Colon (tissue), 2 donors: ENCODE measurements at regions not wholly inside any gene's neighbourhood (a gene's known extent, or its start where the extent isn't known, plus 50 kb on each side); places are given as distances from the start of the nearest gene placed in this dataset.

ENCODE experiments used
- FAIRE-seq: peaks from 2 replicates; lab custom pipeline; 2012; peaks lifted over from hg19 to GRCh38; lab: Jason Lieb, UNC
- donor health status: control.
- donor health status: control.

DNA sequence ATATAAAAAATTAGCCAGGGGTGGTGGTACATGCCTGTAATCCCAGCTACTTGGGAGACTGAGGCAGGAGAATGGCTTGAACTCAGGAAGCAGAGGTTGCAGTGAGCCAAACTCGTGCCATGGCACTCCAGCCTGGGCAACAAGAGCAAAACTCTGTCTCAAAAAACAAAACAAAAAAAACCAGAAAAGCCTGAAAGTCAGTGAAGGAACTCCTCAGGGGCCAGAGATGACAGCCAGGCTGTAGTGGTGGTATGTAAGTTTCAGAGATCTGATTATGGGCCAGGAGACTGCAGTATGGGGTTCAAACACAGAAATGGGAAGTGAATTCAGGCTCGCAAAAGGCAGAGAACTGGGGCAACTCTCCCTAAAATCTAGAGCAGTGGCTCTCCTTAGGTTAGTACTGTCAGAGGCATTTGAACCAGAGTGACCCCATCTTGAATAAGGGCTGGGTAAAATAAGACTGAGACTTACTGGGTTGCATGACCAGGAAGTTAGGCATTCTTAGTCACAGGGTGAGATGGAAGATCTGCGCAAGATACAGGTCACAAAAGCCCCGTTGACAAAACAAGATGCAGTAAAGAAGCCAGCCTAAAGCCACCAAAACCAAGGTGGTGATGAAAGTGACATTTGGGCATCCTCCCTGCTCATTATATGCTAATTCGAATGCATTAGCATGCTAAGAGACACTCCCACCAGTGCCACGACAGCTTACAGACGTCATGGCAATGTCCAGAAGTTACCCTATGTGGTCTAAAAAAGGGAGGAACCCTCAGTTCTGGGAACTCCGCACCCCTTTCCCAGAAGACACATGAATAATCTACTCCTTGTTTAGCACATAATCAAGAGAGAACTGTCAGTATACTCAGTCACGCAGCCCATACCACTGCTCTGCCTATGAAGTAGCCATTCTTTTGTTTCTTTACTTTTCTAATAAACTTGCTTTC is 120.2 kb upstream of the XYLT1 start:
- FAIRE-seq = no peak

DNA sequence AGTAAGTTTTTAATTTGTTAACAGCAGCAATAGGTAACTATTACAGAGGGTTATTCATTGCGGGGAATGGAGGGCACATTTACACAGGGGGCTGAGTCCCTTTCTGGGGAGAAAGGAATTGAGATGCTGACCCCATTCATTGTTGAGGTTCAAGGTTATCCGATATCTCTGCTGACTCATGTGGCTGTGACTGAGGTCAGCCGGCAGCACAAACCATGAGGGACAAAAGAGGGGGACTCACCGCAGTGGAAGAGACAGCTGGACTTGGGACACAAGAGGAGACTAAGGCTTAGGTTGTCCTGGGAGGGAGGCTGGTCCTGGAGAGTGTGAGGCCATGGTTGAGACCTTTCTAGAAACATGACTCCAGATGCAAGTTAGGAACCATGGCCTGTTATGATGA is 119.1 kb upstream of the XYLT1 start:
- FAIRE-seq = no peak

DNA sequence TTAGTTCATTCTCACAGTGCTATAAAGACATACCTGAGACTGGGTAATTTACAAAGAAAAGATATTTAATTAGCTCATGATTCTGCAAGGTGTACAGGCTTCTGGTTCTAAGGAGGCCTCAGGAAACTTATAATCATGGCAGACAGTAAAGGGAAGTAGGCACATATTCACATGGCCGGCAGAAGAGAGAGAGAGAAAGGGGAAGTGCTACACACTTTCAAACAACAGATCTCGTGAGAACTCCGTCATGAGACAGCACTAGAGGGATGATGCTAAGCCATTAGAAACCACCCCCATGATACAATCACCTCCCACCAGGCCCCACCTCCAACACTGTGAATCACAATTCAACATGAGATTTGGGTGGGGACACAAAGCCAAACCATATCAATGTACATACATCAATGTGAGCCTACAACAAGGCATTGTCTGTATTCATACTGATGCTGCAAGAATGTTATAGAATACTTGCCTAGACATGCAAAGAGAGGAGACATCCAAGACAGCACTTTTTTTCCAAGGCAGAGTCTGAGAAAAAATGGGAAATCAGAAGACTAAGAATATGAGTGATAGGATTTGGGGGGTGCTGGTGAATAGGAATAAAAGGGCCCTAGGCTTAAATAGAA is 114.8 kb upstream of the XYLT1 start:
- FAIRE-seq = no peak

DNA sequence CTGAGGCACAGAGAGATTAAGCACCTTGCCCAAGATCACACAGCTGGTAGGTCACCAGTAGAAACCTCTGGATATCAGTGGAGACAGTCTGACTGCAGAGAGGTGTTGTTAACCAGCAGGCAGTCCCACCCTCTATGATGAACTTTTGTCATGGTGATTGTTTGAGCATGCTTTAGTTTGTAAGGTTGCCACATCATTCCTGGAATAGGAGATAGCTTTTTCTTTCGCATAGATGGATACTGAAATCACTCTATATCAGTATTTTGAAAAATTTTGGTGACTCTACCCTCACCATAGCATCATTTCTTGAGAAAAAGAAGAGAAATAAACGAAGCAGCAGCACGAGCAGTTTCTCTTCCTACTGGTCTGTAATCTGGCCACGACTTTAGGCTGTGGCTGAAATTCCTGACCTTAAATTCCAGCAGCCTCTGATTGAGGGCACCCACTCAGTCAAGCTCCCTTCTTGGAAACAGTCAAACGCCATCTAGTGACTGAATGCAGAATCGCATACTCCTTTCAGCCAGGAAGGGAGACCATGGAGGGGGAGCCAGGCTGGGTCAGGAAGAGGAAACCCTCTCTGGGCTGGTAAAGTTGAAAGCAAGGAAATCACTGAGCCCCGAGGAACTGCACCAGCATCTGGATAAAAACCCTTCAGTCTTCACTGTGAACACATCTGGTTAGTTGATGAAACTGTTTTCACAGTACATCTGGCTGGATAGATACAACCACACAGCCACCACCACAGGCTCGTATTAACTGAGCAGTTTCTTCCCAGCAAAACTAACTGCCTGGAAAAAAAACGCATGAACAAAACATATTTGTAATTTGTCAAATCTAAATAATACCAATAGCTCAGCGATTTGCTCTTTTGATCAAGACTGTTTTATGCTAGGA is 108.5 kb upstream of the XYLT1 start:
- FAIRE-seq = no peak

DNA sequence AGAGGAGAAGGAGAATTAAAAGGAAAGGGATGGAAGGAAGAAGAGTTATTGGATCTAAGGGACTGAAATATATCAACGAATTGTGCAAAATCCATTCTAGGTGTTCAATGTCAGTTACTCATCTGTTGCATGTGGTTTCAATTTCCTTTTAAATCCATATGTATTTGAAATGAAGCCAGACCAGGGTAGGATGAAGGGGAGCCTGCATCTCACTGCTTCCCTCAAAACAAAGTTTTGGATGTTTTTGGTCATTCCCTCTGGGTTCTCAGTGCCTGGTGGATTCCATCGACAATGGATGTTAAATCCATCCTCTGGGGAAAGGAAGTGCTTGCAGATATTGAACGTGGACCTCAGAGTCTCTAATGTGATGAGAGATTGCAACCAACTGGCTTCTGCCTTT is 103.5 kb upstream of the XYLT1 start:
- no peak for FAIRE-seq

DNA sequence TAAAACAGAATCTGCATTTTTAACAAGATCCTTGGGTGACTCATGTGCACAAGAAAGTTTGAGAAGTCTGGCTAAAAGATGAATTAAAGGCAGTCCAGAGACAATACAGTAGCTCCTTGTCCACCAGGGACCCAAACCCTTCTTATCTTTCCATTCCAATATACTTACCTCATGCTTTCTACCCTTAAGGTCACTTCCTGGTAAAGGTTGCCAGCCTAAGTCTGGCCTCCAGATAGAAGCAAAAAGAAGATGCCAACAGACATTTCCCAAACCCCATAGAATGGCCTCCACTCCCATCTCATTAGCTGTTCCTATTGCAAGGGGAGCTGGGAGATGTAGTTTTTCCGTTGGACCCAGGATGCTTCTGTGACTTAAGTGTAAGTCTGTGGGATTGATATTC is 101.4 kb upstream of the XYLT1 start:
- no peak for FAIRE-seq

DNA sequence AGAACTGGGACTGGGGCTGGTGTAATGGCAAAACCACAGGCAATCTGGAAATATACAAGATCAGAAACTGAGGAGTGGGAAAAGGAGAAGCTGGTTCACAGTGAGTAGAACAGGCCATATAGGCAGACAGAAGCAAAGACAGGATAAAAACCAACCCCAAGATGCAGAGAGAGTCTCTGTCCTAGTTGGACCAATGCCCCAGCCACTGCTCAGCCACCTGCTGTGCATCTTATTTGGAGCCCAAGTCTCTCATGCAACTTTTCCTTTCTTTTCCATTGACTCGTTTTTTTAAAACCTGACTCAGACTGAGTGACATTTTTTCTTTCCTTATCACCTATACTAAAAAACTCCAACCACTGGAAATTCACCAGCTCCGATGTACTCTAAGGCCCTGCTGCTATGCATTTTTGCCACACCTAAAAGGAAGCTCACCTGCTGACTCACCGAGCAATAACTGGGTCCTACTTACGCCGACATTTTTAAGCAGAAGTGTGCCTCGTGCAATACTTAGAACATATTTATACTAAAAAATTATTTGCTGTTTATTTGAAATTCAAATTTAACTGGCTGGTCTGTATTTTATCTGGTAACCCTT is 100.8 kb upstream of the XYLT1 start:
- FAIRE-seq = no peak

DNA sequence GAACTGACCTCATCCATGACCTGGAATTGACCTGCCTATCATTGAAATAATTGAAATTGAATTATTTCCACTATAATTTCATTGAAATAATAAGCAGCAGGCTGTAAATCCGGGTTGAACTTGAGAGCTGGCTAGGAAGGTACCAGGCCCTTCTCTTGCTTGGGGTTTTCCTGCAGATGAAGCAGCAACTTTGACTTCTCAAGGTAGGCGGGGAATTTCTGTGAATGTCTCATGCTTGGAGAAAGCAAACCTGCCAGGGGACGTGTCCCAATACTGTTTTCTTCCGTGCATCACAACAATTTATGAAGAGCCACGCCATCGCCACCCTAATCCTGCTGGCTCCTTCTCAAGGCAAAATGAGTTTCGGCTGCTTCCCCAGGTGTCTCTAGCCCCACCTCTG is 97.5 kb upstream of the XYLT1 start:
- no peak for FAIRE-seq

DNA sequence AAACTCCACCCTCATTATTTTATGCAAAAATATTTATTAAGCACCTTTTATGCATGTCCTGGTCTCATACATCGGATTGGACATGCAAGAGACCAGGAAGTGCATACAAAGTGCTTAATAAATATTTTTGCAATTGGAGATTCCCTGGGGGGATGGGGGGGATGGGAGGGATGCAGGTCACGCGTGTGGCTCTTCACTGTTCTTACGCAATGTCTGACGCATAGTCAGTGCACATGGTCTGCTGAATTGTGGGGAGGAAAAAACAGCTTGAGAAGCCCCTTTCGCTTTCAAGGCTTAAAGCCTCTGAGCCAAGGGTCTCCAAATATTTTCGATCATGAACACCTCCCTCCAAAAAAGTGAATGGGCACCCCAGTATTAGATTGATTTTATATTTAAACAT is 96.7 kb upstream of the XYLT1 start:
- no peak for FAIRE-seq

DNA sequence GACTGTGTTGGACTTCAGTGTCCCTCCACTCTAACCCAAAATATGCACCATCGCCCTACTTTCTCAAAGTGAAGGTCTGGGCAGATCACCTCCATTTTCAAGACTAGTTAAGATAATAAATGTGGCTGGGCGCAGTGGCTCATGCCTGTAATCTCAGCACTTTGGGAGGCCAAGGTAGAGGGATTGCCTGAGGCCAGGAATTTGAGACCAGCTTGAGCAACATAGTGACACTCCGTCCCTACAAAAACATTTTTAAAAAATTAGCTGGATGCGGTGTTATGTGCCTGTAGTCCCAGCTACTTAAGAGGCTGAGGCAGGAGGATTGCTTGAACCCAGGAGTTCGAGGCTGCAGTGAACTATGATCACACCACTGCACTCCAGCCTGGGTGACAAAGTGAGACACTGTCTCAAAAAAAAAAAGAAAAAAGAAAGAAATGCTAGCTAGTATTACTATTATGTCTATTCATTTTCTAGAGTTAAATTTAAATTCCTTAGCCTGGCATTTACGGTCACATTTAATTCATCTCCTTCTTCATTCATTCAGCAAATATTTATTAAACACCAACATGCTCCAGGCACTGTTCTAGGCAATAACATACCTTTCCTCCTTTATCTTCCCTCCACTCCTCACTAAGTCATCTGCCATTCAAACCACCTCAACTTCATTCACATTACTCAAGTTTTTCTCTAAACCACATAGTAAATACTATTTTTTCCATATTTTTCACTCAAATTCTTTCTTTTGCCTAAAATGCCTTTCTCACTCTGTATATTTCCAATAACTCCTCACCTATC is 96.1 kb upstream of the XYLT1 start:
- no peak for FAIRE-seq

DNA sequence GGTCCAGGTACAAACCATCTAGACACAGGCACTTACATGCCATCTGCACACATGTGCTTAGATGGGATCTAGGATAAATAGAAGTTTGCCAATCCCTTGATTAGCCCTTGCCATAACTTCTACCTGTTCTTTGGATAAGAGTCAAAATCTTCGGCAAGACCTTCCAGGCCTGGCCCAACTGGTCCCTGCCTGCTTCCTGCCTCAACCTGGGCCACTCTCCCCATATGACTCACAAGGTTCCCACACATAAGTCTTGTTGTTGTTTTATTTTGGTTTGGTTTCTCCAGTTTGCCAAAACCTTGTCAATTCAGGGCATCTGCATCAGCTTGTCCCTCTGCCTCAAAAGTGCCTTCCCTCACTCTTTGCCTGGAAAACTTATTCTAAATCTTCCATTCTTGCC is 95.3 kb upstream of the XYLT1 start:
- no peak for FAIRE-seq

DNA sequence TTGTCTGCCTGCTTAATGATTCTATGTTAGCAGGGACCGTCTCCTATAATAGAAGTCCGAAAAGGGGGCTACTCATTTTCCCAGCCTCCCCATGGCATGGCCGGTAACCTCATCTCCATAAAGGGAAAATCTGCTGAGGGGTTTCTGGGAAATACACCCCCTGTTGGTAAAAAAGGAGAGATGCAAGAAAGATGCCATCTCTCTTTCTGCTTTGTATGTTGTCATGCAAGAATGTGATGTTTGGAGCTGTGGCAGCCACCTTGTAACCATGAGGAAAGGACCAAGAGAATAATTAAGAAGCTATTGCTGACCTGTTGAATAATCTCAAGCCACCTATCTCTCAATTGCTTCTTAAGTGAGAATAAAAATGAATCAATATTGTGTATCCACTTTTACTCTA is 94.8 kb upstream of the XYLT1 start:
- no peak for FAIRE-seq

DNA sequence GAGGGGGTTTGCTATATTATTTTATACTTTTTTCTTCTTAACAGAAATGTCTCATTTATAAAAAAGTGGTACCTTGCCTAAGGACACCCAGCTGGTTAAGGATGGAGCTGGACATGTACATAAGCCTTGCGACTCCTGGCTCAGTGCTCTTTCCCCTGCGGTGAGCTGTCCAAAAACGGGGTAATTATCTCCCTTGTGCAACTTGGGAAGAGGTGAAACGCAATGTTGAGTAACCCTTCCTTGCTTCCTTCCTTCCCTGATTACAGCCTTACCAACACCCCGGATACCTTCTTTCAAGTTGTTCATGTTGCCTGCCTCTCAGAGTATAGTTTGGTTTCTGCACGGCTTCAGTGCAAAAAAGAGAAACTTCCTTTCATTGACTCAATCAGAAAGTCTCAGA is 94.1 kb upstream of the XYLT1 start:
- FAIRE-seq = no peak

DNA sequence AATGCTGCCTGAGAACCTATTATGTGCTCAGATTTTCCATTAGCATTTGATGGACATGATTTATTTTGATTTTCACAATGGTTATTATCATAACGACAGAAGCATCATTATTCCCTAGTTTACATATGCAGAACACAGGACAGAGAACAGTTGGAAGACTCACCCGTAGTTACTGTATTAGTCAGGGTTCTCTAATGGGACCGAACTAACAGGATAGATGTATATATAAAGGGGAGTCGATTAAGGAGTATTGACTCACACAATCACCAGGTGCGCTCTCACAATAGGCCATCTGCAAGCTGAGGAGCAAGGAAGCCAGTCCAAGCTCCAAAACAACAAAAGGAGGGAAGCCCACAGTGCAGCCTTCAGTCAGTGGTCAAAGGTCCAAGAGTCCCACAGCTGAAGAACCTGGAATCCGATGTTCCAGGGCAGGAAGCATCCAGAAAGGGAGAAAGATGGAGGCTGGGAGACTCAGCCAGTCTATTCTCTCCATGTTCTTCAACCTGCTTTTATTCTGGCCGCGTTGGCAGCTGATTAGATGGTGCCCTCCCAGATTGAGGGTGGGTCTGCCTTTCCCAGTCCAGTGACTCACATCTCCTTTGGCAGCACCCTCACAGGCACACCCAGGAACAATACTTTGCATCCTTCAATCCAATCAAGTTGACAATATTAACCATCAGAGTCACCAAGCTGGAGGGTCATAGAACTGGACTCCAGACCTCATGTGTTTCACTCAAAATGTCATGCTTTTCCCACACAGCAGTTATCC is 92.7 kb upstream of the XYLT1 start:
- FAIRE-seq = no peak

DNA sequence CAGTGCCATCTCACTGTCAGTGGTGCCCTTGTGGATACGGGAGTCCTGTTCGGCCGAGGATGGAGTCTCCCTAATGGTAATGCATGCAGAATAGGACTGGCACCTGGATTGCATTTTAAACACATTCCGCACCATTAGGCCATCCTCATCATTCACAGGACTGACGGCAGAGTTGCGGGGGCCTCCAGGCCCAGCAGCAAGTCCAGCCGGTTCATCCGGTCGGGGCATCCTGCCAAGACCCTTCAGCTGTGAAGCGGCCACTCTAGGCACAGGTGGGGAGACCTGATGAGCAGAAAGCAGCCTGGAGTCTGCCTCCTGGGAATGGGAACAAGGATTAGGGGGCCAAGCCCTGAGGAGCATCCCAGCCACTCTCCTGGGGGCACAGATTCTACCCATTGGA is 90.3 kb upstream of the XYLT1 start:
- no peak for FAIRE-seq

DNA sequence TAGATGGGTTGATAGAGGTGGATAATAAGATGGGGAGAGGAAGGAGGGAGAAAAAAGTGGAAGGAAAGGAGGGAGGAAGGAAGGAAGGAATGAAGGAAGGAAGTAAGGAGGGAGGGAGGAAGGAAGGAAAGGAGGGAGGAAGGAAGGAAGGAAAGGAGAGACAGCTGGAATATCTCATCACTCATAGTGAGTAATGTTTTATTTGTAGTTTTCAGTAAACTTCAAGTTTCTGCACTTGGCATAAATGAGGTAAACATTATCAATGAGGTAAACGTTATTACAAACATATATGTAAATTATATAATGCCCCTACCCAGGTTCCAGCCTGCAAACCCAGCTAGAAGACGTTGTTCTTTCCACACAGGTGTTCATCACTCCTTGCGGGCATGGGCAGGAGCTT is 89.8 kb upstream of the XYLT1 start:
- FAIRE-seq = no peak

DNA sequence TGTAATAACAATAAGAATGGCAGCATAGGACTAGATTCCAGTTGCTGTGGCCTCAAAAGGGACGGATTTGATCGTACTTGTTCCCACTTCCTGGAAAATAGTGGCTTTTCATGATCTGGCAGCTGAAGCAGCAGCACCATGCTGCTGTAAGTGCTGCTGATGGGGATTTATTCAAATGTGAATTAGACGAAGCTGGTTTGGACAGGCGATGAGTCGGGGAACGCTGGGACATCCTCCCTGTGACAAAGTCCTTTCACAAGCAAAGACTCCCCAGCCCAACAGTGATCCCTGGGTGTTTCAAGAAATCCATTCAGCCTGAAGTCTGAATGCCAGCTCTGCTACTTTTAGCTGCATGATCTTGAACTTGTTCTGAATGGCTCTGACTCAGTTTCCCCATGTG is 88.6 kb upstream of the XYLT1 start:
- FAIRE-seq = no peak

DNA sequence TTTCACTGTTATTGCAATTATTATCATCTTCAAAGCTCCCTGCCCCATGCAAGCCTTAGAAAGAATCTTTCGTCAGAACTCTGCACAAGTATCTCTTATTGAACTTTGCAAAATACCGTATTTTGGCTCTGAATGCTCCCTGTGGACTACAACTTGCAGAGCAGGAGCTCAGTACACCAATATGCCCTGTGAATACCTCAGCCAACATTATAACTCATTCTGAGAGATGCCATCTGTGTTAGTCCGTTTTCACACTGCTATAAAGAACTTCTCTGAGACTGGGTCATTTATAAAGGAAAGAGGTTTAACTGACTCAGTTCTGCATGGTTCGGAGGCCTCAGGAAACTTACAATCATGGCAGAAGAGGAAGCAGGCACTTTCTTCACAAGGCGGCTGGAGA is 87.2 kb upstream of the XYLT1 start:
- no peak for FAIRE-seq

DNA sequence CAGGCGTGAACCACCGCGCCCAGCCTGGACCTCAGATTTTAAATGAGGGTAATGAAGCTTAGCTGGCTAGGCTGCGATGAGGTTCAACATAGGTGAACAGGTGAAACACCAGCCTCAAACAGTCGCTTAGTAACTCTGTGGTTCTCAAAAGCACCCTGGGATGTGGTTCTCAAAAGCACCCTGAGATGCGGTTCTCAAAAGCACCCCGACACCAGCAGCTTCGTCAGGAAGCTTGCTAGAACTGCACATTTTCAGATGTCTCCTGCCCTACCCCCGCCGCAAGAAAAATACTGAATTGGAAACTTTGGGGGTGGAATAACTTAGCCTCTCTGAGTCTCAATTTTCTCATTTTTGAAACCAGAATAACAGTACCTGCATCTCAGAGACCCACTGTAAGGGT is 86.7 kb upstream of the XYLT1 start:
- no peak for FAIRE-seq

DNA sequence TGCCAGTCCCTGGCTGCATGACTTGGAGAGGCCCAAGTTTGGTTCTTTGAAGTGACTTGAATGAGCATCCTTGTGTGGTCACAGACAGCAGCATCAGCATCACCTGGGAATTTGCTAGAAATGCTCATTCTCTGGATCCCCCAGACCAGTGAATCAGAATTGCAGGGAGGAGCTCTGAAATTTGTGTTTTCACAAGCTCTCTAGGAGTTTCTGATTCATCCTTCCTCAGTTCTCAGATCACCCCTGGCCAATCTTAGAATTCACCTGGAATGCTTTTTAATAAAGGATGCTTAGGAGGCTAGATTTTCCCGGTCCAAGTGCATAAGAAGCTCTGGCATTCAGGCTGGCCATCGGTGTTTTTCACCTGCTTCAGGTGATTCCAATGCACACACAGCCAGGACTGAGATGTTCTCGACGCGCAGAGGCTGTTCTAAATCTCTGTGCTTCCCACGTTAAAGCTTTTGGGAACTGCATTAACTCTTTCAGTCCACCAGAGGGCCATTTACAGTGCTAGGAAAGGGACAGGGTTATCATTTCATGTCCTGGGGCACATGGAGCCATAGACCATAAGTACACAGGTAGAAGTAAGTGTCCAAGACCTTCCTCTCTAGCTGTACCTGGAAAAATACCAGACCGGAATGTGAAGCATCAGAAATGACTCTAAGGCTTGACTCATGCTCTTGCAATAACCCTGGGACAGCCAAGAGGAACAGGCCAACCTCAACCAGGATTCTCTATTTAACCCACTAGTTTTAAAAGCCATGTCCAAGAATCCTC is 85.7 kb upstream of the XYLT1 start:
- no peak for FAIRE-seq
